H9 (cell line): ENCODE measurements at regions not wholly inside any gene's neighbourhood (a gene's known extent, or its start where the extent isn't known, plus 50 kb on each side); places are given as distances from the start of the nearest gene placed in this dataset.

ENCODE experiments used
- DNase-seq: peaks from one replicate; pipeline ENCODE4 v3.0.0-alpha.2; 2017
- H2AFZ ChIP-seq: one replicate; pipeline ENCODE4 v1.6.1; 2013; ENCODE audit warnings: mild to moderate bottlenecking, low read length, control low read depth, moderate library complexity
- H2AK5ac ChIP-seq: 2 replicates; pipeline ENCODE4 v1.6.1; 2013; ENCODE audit warnings: low read length, control low read depth, mixed read lengths; ENCODE audit not compliant: insufficient read length
- H2BK120ac ChIP-seq: one replicate; pipeline ENCODE4 v1.6.1; 2013; ENCODE audit warnings: low read depth, mild to moderate bottlenecking, low read length, control low read depth, inconsistent platforms; ENCODE audit not compliant: poor library complexity, severe bottlenecking
- H2BK12ac ChIP-seq: 2 replicates; pipeline ENCODE4 v1.6.1; 2013; ENCODE audit warnings: low read length, control low read depth, mixed read lengths, low read depth; ENCODE audit not compliant: insufficient read length
- H2BK15ac ChIP-seq: 2 replicates; pipeline ENCODE4 v1.6.1; 2013; ENCODE audit warnings: low read depth, low read length, control low read depth
- H2BK20ac ChIP-seq: one replicate; pipeline ENCODE4 v1.6.1; 2013; ENCODE audit warnings: low read depth, mild to moderate bottlenecking, low read length, control low read depth, inconsistent platforms; ENCODE audit not compliant: poor library complexity, severe bottlenecking
- H2BK5ac ChIP-seq: 2 replicates; pipeline ENCODE4 v1.6.1; 2013; ENCODE audit warnings: low read length, control low read depth, mixed read lengths; ENCODE audit not compliant: insufficient read length
- H3K14ac ChIP-seq: 2 replicates; pipeline ENCODE4 v1.6.1; 2013; ENCODE audit warnings: low read length, control low read depth; ENCODE audit not compliant: insufficient read depth
- H3K18ac ChIP-seq: 2 replicates; pipeline ENCODE4 v1.6.1; 2013; ENCODE audit warnings: low read depth, mild to moderate bottlenecking, mixed read lengths, low read length, control low read depth; ENCODE audit not compliant: insufficient read length
- H3K23ac ChIP-seq: 2 replicates; pipeline ENCODE4 v1.6.1; 2013; ENCODE audit warnings: low read length, control low read depth, mixed read lengths, low read depth; ENCODE audit not compliant: insufficient read length
- H3K23me2 ChIP-seq: 2 replicates; pipeline ENCODE4 v1.6.1; 2013; ENCODE audit warnings: low read depth, mild to moderate bottlenecking, mixed read lengths, low read length, control low read depth; ENCODE audit not compliant: insufficient read length, poor library complexity, severe bottlenecking
- H3K27ac ChIP-seq: 2 replicates; pipeline ENCODE4 v1.5.1; 2013; ENCODE audit warnings: low read length, control low read depth, mixed read lengths, low read depth; ENCODE audit not compliant: insufficient read length
- H3K27me3 ChIP-seq: 2 replicates; pipeline ENCODE4 v1.6.1; 2013; ENCODE audit warnings: low read length, control low read depth, inconsistent platforms; ENCODE audit not compliant: insufficient read depth
- H3K4ac ChIP-seq: 2 replicates; pipeline ENCODE4 v1.6.1; 2013; ENCODE audit warnings: low read depth, mild to moderate bottlenecking, control low read depth, inconsistent platforms, low read length, moderate library complexity
- H3K4me1 ChIP-seq: 2 replicates; pipeline ENCODE4 v1.6.1; 2013; ENCODE audit warnings: low read length, control low read depth, inconsistent platforms; ENCODE audit not compliant: insufficient read depth
- H3K4me2 ChIP-seq: 2 replicates; pipeline ENCODE4 v1.6.1; 2013; ENCODE audit warnings: low read length, control low read depth, mixed read lengths; ENCODE audit not compliant: insufficient read length, insufficient read depth
- H3K56ac ChIP-seq: 2 replicates; pipeline ENCODE4 v1.6.1; 2013; ENCODE audit warnings: low read depth, mild to moderate bottlenecking, mixed read lengths, low read length, control low read depth; ENCODE audit not compliant: insufficient read length
- H3K79me1 ChIP-seq: 2 replicates; pipeline ENCODE4 v1.6.1; 2013; ENCODE audit warnings: low read depth, mild to moderate bottlenecking, moderate library complexity, low read length, control low read depth, inconsistent platforms; ENCODE audit not compliant: insufficient read depth, poor library complexity, severe bottlenecking
- H3K79me2 ChIP-seq: 2 replicates; pipeline ENCODE4 v1.6.1; 2013; ENCODE audit warnings: low read length, control low read depth, inconsistent platforms; ENCODE audit not compliant: insufficient read depth
- H3K9ac ChIP-seq: 2 replicates; pipeline ENCODE4 v1.6.1; 2013; ENCODE audit warnings: low read length, control low read depth, mixed read lengths; ENCODE audit not compliant: insufficient read length; ENCODE audit errors: extremely low read depth
- H3K9me3 ChIP-seq: one replicate; pipeline ENCODE4 v1.6.1; 2013; ENCODE audit warnings: low read depth, low read length, inconsistent platforms; ENCODE audit not compliant: control insufficient read depth
- H3T11ph ChIP-seq: one replicate; pipeline ENCODE4 v1.6.1; 2013; ENCODE audit warnings: mild to moderate bottlenecking, low read length, control low read depth, inconsistent platforms
- H4K20me1 ChIP-seq: one replicate; pipeline ENCODE4 v1.6.1; 2013; ENCODE audit not compliant: control insufficient read depth, insufficient read length, insufficient read depth
- H4K5ac ChIP-seq: 2 replicates; pipeline ENCODE4 v1.6.1; 2013; ENCODE audit warnings: low read depth, mild to moderate bottlenecking, mixed read lengths, low read length, control low read depth; ENCODE audit not compliant: insufficient read length
- H4K8ac ChIP-seq: replicated peaks from 2 replicates; pipeline ENCODE4 v1.6.1; 2013; ENCODE audit warnings: low read length, control low read depth, mixed read lengths, low read depth; ENCODE audit not compliant: insufficient read length
- H4K91ac ChIP-seq: 2 replicates; pipeline ENCODE4 v1.6.1; 2013; ENCODE audit warnings: low read depth, mild to moderate bottlenecking, moderate library complexity, mixed read lengths, low read length, control low read depth; ENCODE audit not compliant: insufficient read length
- H3K27ac Mint-ChIP-seq, 3 experiments: 2 replicates in 2 of 3; 3 replicates in 1 of 3; pipeline ENCODE4 v1.8.0; 2020 to 2021; ENCODE audit warnings: mixed read lengths in 3 of 3, mild to moderate bottlenecking in 1 of 3, moderate library complexity in 1 of 3
- H3K27me3 Mint-ChIP-seq: 2 replicates; pipeline ENCODE4 v1.8.0; 2021; ENCODE audit warnings: low read depth, mild to moderate bottlenecking, moderate library complexity, mixed read lengths
- H3K36me3 Mint-ChIP-seq, 3 experiments: 2 replicates in 2 of 3; 3 replicates in 1 of 3; pipeline ENCODE4 v1.8.0; 2020 to 2021; ENCODE audit warnings: low read depth in 3 of 3, mixed read lengths in 3 of 3; ENCODE audit not compliant: insufficient read depth in 1 of 3
- H3K4me1 Mint-ChIP-seq, 2 experiments: 2 replicates each; pipeline ENCODE4 v1.8.0; 2020; ENCODE audit warnings: mixed read lengths in 2 of 2
- H3K4me3 Mint-ChIP-seq, 2 experiments: 2 replicates in 1 of 2; 3 replicates in 1 of 2; pipeline ENCODE4 v1.8.0; 2020 to 2021; ENCODE audit warnings: mild to moderate bottlenecking in 2 of 2, mixed read lengths in 2 of 2, moderate library complexity in 1 of 2
- H3K9me3 Mint-ChIP-seq, 2 experiments: 2 replicates in 1 of 2; 3 replicates in 1 of 2; pipeline ENCODE4 v1.8.0; 2020; ENCODE audit warnings: mild to moderate bottlenecking in 2 of 2, mixed read lengths in 2 of 2, moderate library complexity in 1 of 2
- WGBS: extraction: QIAGEN DNeasy Blood & Tissue Kit; methylation state at CpG from one replicate; pipeline ENCODE4 v1.1.7; 2013; ENCODE audit warnings: missing lambda C conversion rate, low lambda C conversion rate, mixed read lengths; ENCODE audit not compliant: insufficient read length; ENCODE audit errors: extremely low coverage; 5-methylcytosine and 5-hydroxymethylcytosine counted together
- TF ChIP-seq, protein P1 (sequence below): fragments of 200-600 bp; sonication (generic); conservative IDR thresholded peaks from 3 replicates; pipeline ENCODE4 v1.8.0; 2021; ENCODE audit warnings: antibody characterized with exemption, mild to moderate bottlenecking

DNA sequence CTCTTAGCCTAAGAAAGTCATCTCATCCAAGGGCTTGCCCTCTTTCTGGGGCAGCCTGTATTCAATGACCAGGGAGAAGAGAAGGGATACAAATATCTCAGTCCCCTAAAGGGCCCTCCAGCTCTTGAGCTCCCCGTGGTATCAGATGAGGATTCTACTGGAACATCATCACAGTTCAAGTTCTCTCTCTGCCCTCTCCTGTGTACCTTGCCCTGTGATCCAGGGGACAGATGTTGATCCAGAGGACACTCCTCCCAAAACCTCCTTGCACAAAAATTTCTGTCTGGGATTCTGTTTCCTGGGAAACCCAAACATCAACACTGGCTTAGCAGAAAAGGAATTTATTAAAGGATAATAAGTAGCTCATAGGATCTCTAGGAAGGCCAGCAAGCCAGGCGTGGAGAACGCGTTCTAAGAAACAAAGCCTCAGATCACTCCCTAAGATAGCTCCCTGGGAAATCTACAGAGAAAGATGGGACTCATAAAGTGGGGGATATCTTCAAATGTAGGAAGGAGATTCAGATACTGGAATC is 296.3 kb upstream of the KLF3 start:
- Histone ChIP-seq H3K79me2 (no peaks in the 10 kb centered on the region), H3K23me2 (no peaks in the 10 kb centered on the region), H4K8ac (no peak overlapping the region), H3K27ac (no peak overlapping the region), H3K14ac (no peak overlapping the region), H3K4me2 (no peak overlapping the region), H4K91ac (no peak overlapping the region), H2BK12ac (no peak overlapping the region), H2BK5ac (no peak overlapping the region), H2BK20ac (no peak overlapping the region), H3K4ac (no peak overlapping the region), H3K23ac (no peak overlapping the region), H3K56ac (no peak overlapping the region), H3K79me1 (no peaks in the 10 kb centered on the region), H3K9me3 (no peaks in the 10 kb centered on the region), H3K18ac (no peak overlapping the region), H4K5ac (no peak overlapping the region), H4K20me1 (no peaks in the 10 kb centered on the region), H3K4me1 (no peaks in the 10 kb centered on the region), H3K9ac (no peak overlapping the region), H3K27me3 (no peaks in the 10 kb centered on the region), H2BK120ac (no peak overlapping the region), H2AK5ac (no peak overlapping the region), H2BK15ac (no peak overlapping the region), H2AFZ (no peak overlapping the region), H3T11ph (no peak overlapping the region)
- peaks cover 0 to 7% of the 10 kb centered on the region in 2 experiments; a peak in 3 of 5 replicates for H3K9me3 Mint-ChIP-seq
- H3K4me1 Mint-ChIP-seq, result peaks cover 0 to 2% of the 10 kb centered on the region in 2 experiments; a peak in 1 of 4 replicates
- H3K36me3 Mint-ChIP-seq, result no peaks in the 10 kb centered on the region; a peak in 1 of 7 replicates
- TF ChIP-seq, protein P1, sequence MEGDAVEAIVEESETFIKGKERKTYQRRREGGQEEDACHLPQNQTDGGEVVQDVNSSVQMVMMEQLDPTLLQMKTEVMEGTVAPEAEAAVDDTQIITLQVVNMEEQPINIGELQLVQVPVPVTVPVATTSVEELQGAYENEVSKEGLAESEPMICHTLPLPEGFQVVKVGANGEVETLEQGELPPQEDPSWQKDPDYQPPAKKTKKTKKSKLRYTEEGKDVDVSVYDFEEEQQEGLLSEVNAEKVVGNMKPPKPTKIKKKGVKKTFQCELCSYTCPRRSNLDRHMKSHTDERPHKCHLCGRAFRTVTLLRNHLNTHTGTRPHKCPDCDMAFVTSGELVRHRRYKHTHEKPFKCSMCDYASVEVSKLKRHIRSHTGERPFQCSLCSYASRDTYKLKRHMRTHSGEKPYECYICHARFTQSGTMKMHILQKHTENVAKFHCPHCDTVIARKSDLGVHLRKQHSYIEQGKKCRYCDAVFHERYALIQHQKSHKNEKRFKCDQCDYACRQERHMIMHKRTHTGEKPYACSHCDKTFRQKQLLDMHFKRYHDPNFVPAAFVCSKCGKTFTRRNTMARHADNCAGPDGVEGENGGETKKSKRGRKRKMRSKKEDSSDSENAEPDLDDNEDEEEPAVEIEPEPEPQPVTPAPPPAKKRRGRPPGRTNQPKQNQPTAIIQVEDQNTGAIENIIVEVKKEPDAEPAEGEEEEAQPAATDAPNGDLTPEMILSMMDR, result no peak
- H3K4me3 Mint-ChIP-seq, result no peak overlapping the region
- H3K27ac Mint-ChIP-seq, result no peak overlapping the region
- H3K27me3 Mint-ChIP-seq, result no peaks in the 10 kb centered on the region; the same call in none of the 2 replicates
- WGBS, result no CpG with 5 or more reads among the region's 4 CpGs
- no peak for DNase-seq
